CD4-positive, alpha-beta T cell treated with Interleukin-6 for 4 hours (primary cell): ENCODE measurements at regions not wholly inside any gene's neighbourhood (a gene's known extent, or its start where the extent isn't known, plus 50 kb on each side); places are given as distances from the start of the nearest gene placed in this dataset.
A peak's percentile ranks its signal among the peaks of the same experiment; 100 is the strongest.

ENCODE experiments used
- DNase-seq: peaks from one replicate; pipeline ENCODE4 v3.0.0-alpha.2; 2020; ENCODE audit warnings: mixed read lengths

- DNase-seq = no peak
These were observed 305.1 kb upstream of the RGMB start for GRCh38 chr5:98468188-98468869.

DNA sequence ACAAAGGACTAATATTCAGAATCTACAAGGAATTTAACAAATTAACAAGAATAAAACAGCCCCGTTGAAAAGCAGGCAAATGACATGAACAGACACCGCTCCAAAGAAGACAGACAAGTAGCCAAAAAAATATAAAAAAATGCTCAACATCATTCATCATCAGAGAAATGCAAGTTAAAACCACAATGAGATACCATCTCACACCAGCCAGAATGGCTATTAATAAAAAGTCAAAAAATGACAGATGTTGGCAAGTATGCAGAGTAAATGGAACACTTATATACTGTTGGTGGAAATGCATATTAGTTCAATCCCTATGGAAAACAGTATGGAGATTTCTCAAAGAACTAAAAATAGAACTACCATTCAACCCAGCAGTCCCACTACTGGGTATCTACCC lies 302.7 kb upstream of the RGMB start:
- no peak for DNase-seq

GRCh38 chr5:98471458-98471857 lies 302.0 kb upstream of the RGMB start:
- DNase-seq = no peak

GRCh38 chr5:98474216-98474615 lies 299.2 kb upstream of the RGMB start:
- DNase-seq = no peak

- DNase-seq = no peak
These were observed 298.7 kb upstream of the RGMB start for GRCh38 chr5:98474782-98475181.

- no peak for DNase-seq
These were observed 290.9 kb upstream of the RGMB start for GRCh38 chr5:98482321-98483300.

DNA sequence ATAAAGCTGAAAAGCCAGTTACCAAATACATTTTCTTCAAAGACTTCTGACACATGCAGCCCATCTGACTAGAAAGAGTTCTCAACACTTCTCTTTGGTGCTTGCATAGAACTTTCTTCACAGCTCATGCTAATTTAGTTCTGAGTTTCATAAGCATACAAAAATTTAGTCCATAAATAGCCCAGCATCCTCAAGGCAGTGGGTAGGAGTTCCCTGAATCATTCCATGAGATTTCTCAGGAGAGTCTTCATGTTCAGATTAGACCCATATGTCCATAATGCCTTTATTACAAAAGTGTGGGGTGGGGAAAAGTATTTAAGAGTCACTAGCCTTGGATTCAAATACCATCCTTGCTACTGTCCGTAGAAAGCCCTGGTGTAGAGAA lies 290.2 kb upstream of the RGMB start:
- DNase-seq = no peak

GRCh38 chr5:98489021-98489420 lies 284.4 kb upstream of the RGMB start:
- no peak for DNase-seq

GRCh38 chr5:98490348-98490747 lies 283.1 kb upstream of the RGMB start:
- no peak for DNase-seq

- peak; percentile 7 for DNase-seq
These were observed 281.2 kb upstream of the RGMB start for GRCh38 chr5:98492258-98492657.

DNA sequence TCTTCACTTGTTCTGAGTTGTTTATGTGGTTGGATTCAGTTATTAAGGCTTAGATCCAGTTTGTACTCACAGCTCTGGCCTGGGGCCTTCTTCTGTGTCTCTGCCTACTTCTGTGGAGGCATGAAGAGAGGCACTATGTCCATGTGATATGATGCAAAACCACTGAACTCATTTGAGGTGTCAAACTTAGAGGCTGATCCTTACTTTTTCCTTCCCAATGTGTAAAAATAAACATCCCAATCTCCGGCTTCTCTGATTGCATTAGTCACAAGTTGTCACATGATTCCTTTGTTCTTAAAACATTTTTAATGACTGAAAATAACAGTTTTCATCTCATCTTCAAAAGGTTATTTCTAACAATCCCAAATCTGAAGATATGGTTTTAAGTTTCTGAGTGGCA lies 276.0 kb upstream of the RGMB start:
- DNase-seq = no peak

GRCh38 chr5:98498028-98498427 lies 275.4 kb upstream of the RGMB start:
- DNase-seq = no peak

DNA sequence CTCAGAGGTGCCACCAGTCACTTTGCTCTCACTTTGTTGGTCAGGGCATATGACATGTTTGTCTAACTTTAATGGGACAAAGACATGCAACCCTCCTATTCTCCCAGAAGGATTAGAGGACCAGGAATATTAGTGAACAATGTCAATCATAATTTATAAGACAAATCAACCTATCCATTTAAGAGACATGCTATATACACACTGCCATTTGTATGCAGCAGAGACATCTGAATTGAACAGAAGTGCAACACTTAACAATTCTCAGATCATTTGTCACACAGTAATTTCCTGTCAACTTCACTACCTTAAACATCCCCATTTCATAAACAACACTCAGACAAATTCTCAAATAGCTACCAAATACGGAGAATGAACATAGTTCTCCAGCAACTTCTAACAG lies 273.6 kb upstream of the RGMB start:
- DNase-seq = no peak

GRCh38 chr5:98500811-98501210 lies 272.7 kb upstream of the RGMB start:
- no peak for DNase-seq

DNA sequence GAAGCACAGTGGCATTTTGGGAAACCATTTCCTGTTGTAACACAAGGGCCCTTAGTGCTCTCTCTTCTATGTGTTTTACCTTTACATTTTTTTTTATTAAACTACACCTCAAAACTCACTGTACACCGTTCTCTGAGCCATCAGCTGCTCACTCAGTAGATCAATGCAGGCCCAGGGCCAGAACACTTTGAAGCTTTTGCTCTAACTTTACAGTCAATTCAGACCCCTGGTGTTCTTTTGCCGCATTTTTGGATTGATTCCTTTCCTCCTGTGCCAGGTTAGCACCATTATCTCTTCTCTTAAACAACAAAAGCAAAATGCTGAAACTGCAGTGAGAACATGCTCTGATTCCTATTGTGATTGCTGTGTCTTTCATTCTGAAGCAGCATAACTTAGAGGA lies 269.8 kb upstream of the RGMB start:
- DNase-seq = no peak

- no peak for DNase-seq
These were observed 269.0 kb upstream of the RGMB start for GRCh38 chr5:98504505-98504904.

DNA sequence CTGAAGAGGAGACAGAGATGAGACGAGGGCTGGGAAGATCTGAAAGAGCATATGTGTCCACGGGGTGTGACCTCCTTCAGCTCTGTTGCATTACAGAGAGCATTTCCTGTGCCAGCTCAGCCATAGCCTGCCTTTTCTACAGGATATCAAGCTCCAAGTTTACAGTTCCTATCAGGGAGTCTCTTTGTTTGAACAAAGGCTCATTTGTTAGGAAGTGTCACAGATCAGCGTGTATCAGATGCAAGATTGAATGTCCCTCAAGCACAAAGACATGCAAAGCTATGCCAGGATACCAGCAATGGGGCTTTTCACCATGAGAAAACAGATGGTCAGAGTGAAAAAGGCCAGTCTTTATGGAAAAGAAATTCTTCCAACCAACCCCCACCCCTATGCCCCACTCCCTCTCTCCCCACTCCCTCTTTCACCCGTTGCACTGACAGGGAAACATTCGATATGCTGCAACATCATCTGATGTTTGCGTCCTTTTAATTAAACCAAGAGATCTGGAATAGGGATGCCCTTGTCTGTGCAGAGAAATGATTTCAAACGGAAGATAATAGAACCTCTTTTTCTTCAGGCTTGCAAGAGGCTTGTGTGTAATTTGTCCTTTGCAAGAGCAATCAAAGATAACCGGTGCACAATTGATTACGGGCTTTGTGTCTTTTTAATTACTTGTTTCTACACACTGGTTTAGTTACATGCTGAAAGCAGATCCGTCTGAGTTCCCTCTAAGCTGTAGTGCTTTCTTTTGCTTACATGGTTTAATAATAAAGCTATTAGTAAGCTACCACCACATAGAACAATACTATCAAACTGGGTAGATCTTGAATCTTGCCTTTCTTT lies 263.1 kb upstream of the RGMB start:
- DNase-seq = no peak

GRCh38 chr5:98513380-98513779 lies 260.1 kb upstream of the RGMB start:
- DNase-seq = no peak

DNA sequence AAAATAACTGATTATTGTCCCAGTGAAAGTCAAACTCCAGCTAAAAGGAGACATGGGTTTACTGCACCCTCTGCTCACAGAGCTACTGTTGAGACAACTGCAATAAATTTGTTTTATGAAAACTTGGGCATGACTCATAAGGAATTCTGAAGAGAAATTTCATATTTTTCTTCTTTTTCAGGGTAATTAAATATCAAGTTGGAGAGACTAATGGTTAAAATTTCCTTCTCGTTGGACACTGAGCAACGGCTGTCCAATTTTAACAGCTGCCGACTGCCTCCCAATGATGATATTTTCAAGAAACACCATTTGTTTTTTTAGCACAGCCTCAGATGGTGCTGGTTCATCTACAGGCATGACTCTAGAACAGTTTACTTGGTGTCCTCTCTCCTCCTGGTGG lies 259.2 kb upstream of the RGMB start:
- no peak for DNase-seq

- DNase-seq = no peak
These were observed 256.8 kb upstream of the RGMB start for GRCh38 chr5:98516701-98517100.

DNA sequence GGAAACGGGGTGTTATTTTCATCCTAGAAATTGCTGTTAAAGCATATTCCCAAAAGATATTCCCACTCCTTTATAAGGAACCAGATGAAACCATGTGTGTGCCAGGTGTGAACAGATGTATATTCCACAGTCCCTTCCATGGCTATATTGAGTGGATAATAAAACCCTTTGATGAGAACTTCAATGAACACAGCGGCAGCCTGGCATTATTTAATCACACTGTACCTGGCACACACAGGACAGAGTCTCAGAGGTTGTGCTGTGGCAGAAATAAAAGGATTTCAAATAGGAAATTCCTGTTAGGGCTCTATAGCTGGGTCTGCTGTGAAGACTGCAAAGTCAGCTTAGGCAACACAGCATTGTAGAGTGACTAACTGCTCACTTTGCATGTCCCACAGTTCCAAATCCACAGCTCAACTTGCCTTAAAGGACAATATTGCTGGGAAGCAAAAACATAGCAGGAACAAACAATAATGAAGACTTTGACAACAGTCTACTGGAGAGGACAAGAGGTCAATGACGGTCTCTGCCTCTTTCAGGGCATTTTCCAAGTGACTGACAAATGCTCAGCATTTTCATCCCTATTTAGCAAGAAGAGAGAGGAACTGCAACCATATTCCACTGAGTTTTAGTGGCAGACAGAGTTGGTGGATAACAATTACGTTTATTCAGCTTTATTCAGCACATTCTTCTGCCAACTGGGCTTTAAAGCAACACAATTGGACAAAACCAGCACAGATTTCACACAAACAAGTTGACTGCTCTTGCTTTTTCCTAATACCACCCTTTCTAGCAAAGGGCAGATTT lies 255.7 kb upstream of the RGMB start:
- DNase-seq = no peak

DNA sequence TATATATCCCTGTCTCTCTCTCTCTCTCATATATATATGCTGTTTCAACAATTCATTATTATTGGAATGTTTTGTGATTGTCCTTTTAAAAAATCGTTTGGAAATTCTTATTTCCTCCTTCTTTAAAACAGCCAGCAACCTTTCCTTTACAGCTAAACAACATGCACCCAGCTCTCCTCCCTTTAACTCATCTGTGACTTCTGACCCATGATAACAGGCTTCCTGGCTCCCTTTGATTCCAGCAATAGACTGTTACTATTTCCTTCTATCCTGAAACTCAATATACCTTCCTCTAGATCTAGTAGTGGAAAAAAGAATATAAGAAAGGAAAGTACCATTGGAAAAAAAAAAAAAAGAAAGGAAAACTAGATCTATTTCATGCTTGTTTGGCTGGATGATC lies 254.7 kb upstream of the RGMB start:
- no peak for DNase-seq

- no peak for DNase-seq
These were observed 253.9 kb upstream of the RGMB start for GRCh38 chr5:98519571-98519970.
